K562 (cell line): ENCODE measurements at regions not wholly inside any gene's neighbourhood (a gene's known extent, or its start where the extent isn't known, plus 50 kb on each side); places are given as distances from the start of the nearest gene placed in this dataset.

Source experiments
- CTCF ChIP-seq, 3 experiments: IDR thresholded peaks in 2 of 3; conservative IDR thresholded peaks in 1 of 3; 2 replicates each; pipeline ENCODE4 v1.5.1; 2011 to 2012; ENCODE audit warnings: low read length in 3 of 3, mild to moderate bottlenecking in 3 of 3, control low read depth in 2 of 3, improper control_type of control experiment in 1 of 3, inconsistent platforms in 1 of 3, low read depth in 1 of 3, mixed read lengths in 1 of 3, moderate library complexity in 1 of 3; ENCODE audit not compliant: insufficient read depth in 2 of 3
- MAZ ChIP-seq, 2 experiments: fragments of 450-650 bp in 1 of 2; sonication (generic) in 1 of 2; formaldehyde crosslinking; IDR thresholded peaks in 1 of 2; conservative IDR thresholded peaks in 1 of 2; 2 replicates each; pipeline versions ENCODE4 v1.4.0 to v1.5.0; 2020; ENCODE audit warnings: mild to moderate bottlenecking in 1 of 2, missing genetic modification reagents in 1 of 2
- NFRKB ChIP-seq: fragments of 450-650 bp; IDR thresholded peaks from 2 replicates; pipeline ENCODE4 v1.6.1; 2016; ENCODE audit warnings: low read depth
- RUNX1 ChIP-seq: sonication (generic); IDR thresholded peaks from 2 replicates; pipeline ENCODE4 v1.6.1; 2016; ENCODE audit warnings: antibody characterized with exemption, low read depth
- STAT5B ChIP-seq: fragments of 250-450 bp; sonication (Bioruptor Pico); IDR thresholded peaks from 2 replicates; pipeline ENCODE4 v1.8.0; 2021; ENCODE audit warnings: mild to moderate bottlenecking, inconsistent platforms
- ZNF354B ChIP-seq: fragments of 250-450 bp; sonication (Bioruptor Pico); IDR thresholded peaks from 2 replicates; pipeline ENCODE4 v1.4.0; 2020
- ZNF436 ChIP-seq: fragments of 250-450, 450-650 bp; sonication (Bioruptor Pico); formaldehyde crosslinking; IDR thresholded peaks from 2 replicates; pipeline ENCODE4 v1.7.0; 2020; ENCODE audit warnings: mild to moderate bottlenecking
- TF ChIP-seq, protein P1 (sequence below): fragments of 250-450 bp; sonication (Bioruptor Pico); IDR thresholded peaks from 2 replicates; pipeline ENCODE4 v1.5.0; 2020; ENCODE audit warnings: mild to moderate bottlenecking, borderline replicate concordance
- TF ChIP-seq, protein P2 (sequence below), 2 experiments: IDR thresholded peaks; 2 replicates each; pipeline ENCODE4 v1.6.1; 2012; ENCODE audit warnings: improper control_type of control experiment in 2 of 2, low read depth in 2 of 2, low read length in 2 of 2, borderline replicate concordance in 1 of 2
- TF ChIP-seq, protein P3 (sequence below): sonication (generic); formaldehyde crosslinking; IDR thresholded peaks from 2 replicates; pipeline ENCODE4 v1.8.0; 2022; ENCODE audit warnings: missing genetic modification reagents, mild to moderate bottlenecking, moderate library complexity, borderline replicate concordance

- TF ChIP-seq RUNX1 (no peak), MAZ (CRISPR knock-in tag; conservative IDR thresholded peaks at IDR 0.05 in 1 of 2, IDR thresholded peaks at IDR 0.05 in 1 of 2) (no peak), CTCF (IDR thresholded peaks at IDR 0.05 in 2 of 3, conservative IDR thresholded peaks at IDR 0.05 in 1 of 3; ENCODE audit: insufficient read depth in 2 of 3, low read depth in 1 of 3, low read length in 3 of 3) (no peak), ZNF436 (CRISPR knock-in tag) (no peak), STAT5B (CRISPR knock-in tag) (no peak), NFRKB (no peak), ZNF354B (no peak)
- TF ChIP-seq, protein P1, sequence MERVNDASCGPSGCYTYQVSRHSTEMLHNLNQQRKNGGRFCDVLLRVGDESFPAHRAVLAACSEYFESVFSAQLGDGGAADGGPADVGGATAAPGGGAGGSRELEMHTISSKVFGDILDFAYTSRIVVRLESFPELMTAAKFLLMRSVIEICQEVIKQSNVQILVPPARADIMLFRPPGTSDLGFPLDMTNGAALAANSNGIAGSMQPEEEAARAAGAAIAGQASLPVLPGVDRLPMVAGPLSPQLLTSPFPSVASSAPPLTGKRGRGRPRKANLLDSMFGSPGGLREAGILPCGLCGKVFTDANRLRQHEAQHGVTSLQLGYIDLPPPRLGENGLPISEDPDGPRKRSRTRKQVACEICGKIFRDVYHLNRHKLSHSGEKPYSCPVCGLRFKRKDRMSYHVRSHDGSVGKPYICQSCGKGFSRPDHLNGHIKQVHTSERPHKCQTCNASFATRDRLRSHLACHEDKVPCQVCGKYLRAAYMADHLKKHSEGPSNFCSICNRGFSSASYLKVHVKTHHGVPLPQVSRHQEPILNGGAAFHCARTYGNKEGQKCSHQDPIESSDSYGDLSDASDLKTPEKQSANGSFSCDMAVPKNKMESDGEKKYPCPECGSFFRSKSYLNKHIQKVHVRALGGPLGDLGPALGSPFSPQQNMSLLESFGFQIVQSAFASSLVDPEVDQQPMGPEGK (CRISPR knock-in tag): no peak
- TF ChIP-seq, protein P2, sequence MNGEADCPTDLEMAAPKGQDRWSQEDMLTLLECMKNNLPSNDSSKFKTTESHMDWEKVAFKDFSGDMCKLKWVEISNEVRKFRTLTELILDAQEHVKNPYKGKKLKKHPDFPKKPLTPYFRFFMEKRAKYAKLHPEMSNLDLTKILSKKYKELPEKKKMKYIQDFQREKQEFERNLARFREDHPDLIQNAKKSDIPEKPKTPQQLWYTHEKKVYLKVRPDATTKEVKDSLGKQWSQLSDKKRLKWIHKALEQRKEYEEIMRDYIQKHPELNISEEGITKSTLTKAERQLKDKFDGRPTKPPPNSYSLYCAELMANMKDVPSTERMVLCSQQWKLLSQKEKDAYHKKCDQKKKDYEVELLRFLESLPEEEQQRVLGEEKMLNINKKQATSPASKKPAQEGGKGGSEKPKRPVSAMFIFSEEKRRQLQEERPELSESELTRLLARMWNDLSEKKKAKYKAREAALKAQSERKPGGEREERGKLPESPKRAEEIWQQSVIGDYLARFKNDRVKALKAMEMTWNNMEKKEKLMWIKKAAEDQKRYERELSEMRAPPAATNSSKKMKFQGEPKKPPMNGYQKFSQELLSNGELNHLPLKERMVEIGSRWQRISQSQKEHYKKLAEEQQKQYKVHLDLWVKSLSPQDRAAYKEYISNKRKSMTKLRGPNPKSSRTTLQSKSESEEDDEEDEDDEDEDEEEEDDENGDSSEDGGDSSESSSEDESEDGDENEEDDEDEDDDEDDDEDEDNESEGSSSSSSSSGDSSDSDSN (IDR thresholded peaks at IDR 0.05; ENCODE audit: borderline replicate concordance in 1 of 2, low read depth in 2 of 2, low read length in 2 of 2): no peak
- TF ChIP-seq, protein P3, sequence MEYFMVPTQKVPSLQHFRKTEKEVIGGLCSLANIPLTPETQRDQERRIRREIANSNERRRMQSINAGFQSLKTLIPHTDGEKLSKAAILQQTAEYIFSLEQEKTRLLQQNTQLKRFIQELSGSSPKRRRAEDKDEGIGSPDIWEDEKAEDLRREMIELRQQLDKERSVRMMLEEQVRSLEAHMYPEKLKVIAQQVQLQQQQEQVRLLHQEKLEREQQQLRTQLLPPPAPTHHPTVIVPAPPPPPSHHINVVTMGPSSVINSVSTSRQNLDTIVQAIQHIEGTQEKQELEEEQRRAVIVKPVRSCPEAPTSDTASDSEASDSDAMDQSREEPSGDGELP (CRISPR knock-in tag): no peak
Observed at GRCh38 chr3:30964612-30965011, 70.2 kb upstream of the GADL1 start.
